A673 (cell line): ENCODE measurements at regions not wholly inside any gene's neighbourhood (a gene's known extent, or its start where the extent isn't known, plus 50 kb on each side); places are given as distances from the start of the nearest gene placed in this dataset.

Experiments
- BruUV-seq: library from RNA; stranded (reverse); fragments of 400-500 nt; replicated peaks from 2 replicates; lab custom pipeline; 2021; lab: Mats Ljungman, UMichigan
- CTCF ChIA-PET: fragments of 300-600 bp; sonication (Branson Sonifier 250); formaldehyde crosslinking; loops from one replicate; lab custom pipeline; 2022; ENCODE audit warnings: antibody characterized with exemption; lab: Charles Lee
- POLR2A ChIA-PET: fragments of 300-600 bp; sonication (Branson Sonifier 250); formaldehyde crosslinking; loops from one replicate; lab custom pipeline; 2022; ENCODE audit warnings: antibody characterized with exemption; ENCODE audit not compliant: low non-redundant PET; lab: Charles Lee
- DNase-seq: peaks from one replicate; pipeline ENCODE4 v3.0.0-alpha.2; 2015; ENCODE audit warnings: low spot score
- H3K27ac ChIP-seq: fragments of 200-600 bp; sonication (generic); 2 replicates; pipeline ENCODE4 v1.5.1; 2016; ENCODE audit warnings: mixed run types, low read depth, mild to moderate bottlenecking, mixed read lengths, antibody characterized with exemption, low read length; ENCODE audit not compliant: poor library complexity, severe bottlenecking
- H3K27me3 ChIP-seq: fragments of 200-600 bp; sonication (generic); replicated peaks from 2 replicates; pipeline ENCODE4 v1.6.1; 2017; ENCODE audit warnings: mixed run types, low read depth, mild to moderate bottlenecking, mixed read lengths, antibody characterized with exemption, low read length; ENCODE audit not compliant: insufficient read depth, poor library complexity
- H3K36me3 ChIP-seq: fragments of 200-600 bp; sonication (generic); 2 replicates; pipeline ENCODE4 v1.6.1; 2016; ENCODE audit warnings: mixed run types, mild to moderate bottlenecking, mixed read lengths, antibody characterized with exemption, low read length; ENCODE audit not compliant: insufficient read depth, poor library complexity, severe bottlenecking
- H3K4me1 ChIP-seq: fragments of 200-600 bp; sonication (generic); 2 replicates; pipeline ENCODE4 v1.6.1; 2017; ENCODE audit warnings: mixed run types, mild to moderate bottlenecking, mixed read lengths, antibody characterized with exemption, low read length; ENCODE audit not compliant: insufficient read depth, poor library complexity, severe bottlenecking
- H3K4me3 ChIP-seq: fragments of 200-600 bp; sonication (generic); 2 replicates; pipeline ENCODE4 v1.5.1; 2016; ENCODE audit warnings: low read depth, mixed run types, mild to moderate bottlenecking, mixed read lengths, low read length; ENCODE audit not compliant: poor library complexity, severe bottlenecking
- H3K9me3 ChIP-seq: fragments of 200-600 bp; sonication (generic); 2 replicates; pipeline ENCODE4 v1.6.1; 2016; ENCODE audit warnings: mixed run types, low read depth, mild to moderate bottlenecking, mixed read lengths, antibody characterized with exemption, low read length; ENCODE audit not compliant: poor library complexity, severe bottlenecking
- EZH2 ChIP-seq: fragments of 200-600 bp; sonication (generic); IDR thresholded peaks from 2 replicates; pipeline ENCODE4 v1.6.1; 2017; ENCODE audit warnings: borderline replicate concordance, low read depth, mild to moderate bottlenecking, mixed read lengths, antibody characterized with exemption, low read length; ENCODE audit not compliant: poor library complexity, severe bottlenecking
- intact Hi-C: fragments of 100-400 bp; cut with micrococcal nuclease; formaldehyde crosslinking; loops from one replicate; pipeline ENCODE4 v1.10.0; 2022; ENCODE audit not compliant: unreplicated experiment
- TF ChIP-seq, protein P1 (sequence below): fragments of 300-800, 200-600 bp; sonication (generic); conservative IDR thresholded peaks from 2 replicates; pipeline ENCODE4 v1.5.1; 2017; ENCODE audit warnings: low read depth, mild to moderate bottlenecking, antibody characterized with exemption, low read length, moderate library complexity, mixed read lengths

GRCh38 chr15:96418146-96418545 is 87.6 kb downstream of the NR2F2 start:
- H3K36me3 ChIP-seq, result no peaks in the 10 kb centered on the region
- ChIA-PET CTCF (no interaction called here), POLR2A (no interaction called here)
- TF ChIP-seq, protein P1, sequence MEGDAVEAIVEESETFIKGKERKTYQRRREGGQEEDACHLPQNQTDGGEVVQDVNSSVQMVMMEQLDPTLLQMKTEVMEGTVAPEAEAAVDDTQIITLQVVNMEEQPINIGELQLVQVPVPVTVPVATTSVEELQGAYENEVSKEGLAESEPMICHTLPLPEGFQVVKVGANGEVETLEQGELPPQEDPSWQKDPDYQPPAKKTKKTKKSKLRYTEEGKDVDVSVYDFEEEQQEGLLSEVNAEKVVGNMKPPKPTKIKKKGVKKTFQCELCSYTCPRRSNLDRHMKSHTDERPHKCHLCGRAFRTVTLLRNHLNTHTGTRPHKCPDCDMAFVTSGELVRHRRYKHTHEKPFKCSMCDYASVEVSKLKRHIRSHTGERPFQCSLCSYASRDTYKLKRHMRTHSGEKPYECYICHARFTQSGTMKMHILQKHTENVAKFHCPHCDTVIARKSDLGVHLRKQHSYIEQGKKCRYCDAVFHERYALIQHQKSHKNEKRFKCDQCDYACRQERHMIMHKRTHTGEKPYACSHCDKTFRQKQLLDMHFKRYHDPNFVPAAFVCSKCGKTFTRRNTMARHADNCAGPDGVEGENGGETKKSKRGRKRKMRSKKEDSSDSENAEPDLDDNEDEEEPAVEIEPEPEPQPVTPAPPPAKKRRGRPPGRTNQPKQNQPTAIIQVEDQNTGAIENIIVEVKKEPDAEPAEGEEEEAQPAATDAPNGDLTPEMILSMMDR, result no peak
- TF ChIP-seq EZH2, result no peak
- no peaks in the 10 kb centered on the region for H3K9me3 ChIP-seq
- peaks cover 23% of the 10 kb centered on the region for H3K4me1 ChIP-seq
- intact Hi-C loops, result loop anchor here (5.0 kb wide), 1 partner anchor 61 kb away; no protein-coding TSS in a partner anchor
- no TSS peak for BruUV-seq
- no peak for DNase-seq
- no peaks in the 10 kb centered on the region for H3K27me3 ChIP-seq
- H3K4me3 ChIP-seq, result peak overlapping the region; percentile 50
- H3K27ac ChIP-seq, result no peak overlapping the region

GRCh38 chr15:96421178-96421601 is 90.7 kb downstream of the NR2F2 start:
- intact Hi-C loops, result no loop called here
- CTCF ChIA-PET, result interaction anchor here (0.6 kb wide), 1 partner anchor 72 kb away, joined by 3 read pairs; no protein-coding TSS in a partner anchor

GRCh38 chr15:96422125-96422524 is 91.6 kb downstream of the NR2F2 start:
- ChIA-PET CTCF (no interaction called here), POLR2A (no interaction called here)
- no TSS peak for BruUV-seq
- H3K27me3 ChIP-seq, result no peaks in the 10 kb centered on the region
- no peak for DNase-seq
- no peak overlapping the region for H3K27ac ChIP-seq
- peaks cover 21% of the 10 kb centered on the region for H3K4me1 ChIP-seq
- TF ChIP-seq, protein P1, result no peak
- no peak for TF ChIP-seq EZH2
- H3K4me3 ChIP-seq, result no peak overlapping the region
- no peaks in the 10 kb centered on the region for H3K9me3 ChIP-seq
- no peaks in the 10 kb centered on the region for H3K36me3 ChIP-seq
- intact Hi-C loops, result no loop called here

More at GRCh38 chr15:96421178-96421601, 90.7 kb downstream of the NR2F2 start:
- Histone ChIP-seq H3K36me3 (no peaks in the 10 kb centered on the region), H3K9me3 (no peaks in the 10 kb centered on the region), H3K27ac (no peak overlapping the region), H3K4me3 (no peak overlapping the region), H3K27me3 (no peaks in the 10 kb centered on the region), H3K4me1 (peaks cover 21% of the 10 kb centered on the region)
- POLR2A ChIA-PET, result no interaction called here
- DNase-seq, result no peak
- TF ChIP-seq, protein P1, result no peak
- TF ChIP-seq EZH2, result no peak
- no TSS peak for BruUV-seq
